ENCODE measurements at regions not wholly inside any gene's neighbourhood (a gene's known extent, or its start where the extent isn't known, plus 50 kb on each side); places are given as distances from the start of the nearest gene placed in this dataset.

DNA sequence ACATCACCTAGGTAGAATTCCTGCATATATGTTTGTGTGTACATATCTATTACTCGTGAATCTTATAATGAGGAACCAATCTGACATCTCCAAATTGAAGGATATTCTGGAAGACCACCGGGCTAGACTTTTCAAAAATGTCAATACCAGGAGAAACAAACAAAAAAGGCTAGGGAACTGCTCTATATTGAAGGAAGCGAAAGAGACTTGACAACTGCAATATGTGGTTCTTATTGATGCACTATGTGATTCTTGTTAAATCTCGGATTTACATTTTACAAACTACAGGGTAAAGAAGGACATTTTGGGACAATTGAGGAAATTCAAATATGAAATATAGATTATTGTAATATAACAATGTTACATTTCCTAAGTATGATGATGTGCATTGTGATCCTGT, 137.5 kb upstream of the CCDC54 start:
- ATAC-seq: no peak
- TF ChIP-seq CSRNP3 (CRISPR knock-in tag; IDR thresholded peaks at IDR 0.05) (no peak), ZNF8 (CRISPR knock-in tag; IDR thresholded peaks at IDR 0.05) (no peak), SNAI2 (CRISPR knock-in tag; IDR thresholded peaks at IDR 0.05) (no peak), ZC3H10 (CRISPR knock-in tag; IDR thresholded peaks at IDR 0.05) (no peak), ZFP30 (CRISPR knock-in tag; IDR thresholded peaks at IDR 0.05) (no peak), TCF4 (CRISPR knock-in tag; IDR thresholded peaks at IDR 0.05; ENCODE audit: borderline replicate concordance) (no peak), ZNF565 (CRISPR knock-in tag; conservative IDR thresholded peaks at IDR 0.05; ENCODE audit: low read depth) (no peak), ESRRG (CRISPR knock-in tag; IDR thresholded peaks at IDR 0.05) (no peak), OSR1 (CRISPR knock-in tag; IDR thresholded peaks at IDR 0.05) (no peak), ARNTL (CRISPR knock-in tag; IDR thresholded peaks at IDR 0.05; ENCODE audit: borderline replicate concordance, low read depth) (no peak), ZNF70 (CRISPR knock-in tag; IDR thresholded peaks at IDR 0.05) (no peak), BACH2 (CRISPR knock-in tag; IDR thresholded peaks at IDR 0.05; ENCODE audit: borderline replicate concordance) (no peak)
- TF ChIP-seq, protein P1, sequence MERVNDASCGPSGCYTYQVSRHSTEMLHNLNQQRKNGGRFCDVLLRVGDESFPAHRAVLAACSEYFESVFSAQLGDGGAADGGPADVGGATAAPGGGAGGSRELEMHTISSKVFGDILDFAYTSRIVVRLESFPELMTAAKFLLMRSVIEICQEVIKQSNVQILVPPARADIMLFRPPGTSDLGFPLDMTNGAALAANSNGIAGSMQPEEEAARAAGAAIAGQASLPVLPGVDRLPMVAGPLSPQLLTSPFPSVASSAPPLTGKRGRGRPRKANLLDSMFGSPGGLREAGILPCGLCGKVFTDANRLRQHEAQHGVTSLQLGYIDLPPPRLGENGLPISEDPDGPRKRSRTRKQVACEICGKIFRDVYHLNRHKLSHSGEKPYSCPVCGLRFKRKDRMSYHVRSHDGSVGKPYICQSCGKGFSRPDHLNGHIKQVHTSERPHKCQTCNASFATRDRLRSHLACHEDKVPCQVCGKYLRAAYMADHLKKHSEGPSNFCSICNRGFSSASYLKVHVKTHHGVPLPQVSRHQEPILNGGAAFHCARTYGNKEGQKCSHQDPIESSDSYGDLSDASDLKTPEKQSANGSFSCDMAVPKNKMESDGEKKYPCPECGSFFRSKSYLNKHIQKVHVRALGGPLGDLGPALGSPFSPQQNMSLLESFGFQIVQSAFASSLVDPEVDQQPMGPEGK (CRISPR knock-in tag; IDR thresholded peaks at IDR 0.05; ENCODE audit: borderline replicate concordance): no peak

DNA sequence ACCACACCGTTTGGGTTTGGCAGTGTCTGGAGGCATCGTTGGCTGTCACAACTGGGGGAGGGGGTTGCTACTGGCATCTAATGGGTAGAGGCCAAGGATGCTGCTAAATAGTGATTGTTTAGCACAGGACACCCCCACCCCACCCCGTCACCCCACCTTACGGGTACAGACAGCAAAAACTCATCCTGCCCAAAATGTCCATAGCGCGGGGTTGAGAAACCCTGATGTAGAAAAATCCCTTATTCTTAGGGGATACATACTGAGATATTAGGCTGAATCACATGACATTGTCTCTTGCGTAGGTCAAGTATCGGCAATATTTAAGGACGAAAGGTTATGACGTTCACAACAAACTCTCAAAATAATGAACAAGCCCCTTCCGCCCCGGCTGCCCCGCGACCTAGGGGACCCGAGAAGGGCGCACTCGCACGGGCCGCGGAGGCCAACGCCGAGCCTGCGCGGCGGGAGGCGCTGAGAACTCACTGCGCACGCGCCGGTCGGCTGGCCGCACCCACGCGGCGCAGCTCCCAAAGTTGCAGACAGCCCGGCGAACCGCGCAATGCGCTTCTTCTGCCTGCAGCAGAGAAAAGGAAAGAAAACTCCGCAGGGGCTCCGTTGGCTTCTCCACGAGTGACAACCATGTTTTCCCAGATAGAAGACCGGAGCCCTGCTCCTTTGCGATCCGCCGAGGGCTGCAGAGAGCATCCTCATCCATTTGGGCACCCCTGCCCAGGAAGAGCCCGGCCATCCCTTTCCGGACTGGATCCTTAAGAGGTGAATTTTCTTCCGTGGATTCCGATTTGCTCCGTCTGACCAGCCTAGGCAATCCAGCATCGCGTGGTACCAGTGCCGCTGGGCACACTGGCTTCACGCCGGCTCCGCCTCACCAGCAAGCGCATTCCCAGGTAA, 136.8 kb upstream of the CCDC54 start:
- TF ChIP-seq ZFP30 (CRISPR knock-in tag; IDR thresholded peaks at IDR 0.05): no peak
- peak; percentile 97 for TF ChIP-seq ZFP3 (CRISPR knock-in tag; IDR thresholded peaks at IDR 0.05)
- ATAC-seq: peak; percentile 90

GRCh38 chr3:107241217-107241616, 136.0 kb upstream of the CCDC54 start:
- TF ChIP-seq ZNF565 (CRISPR knock-in tag; conservative IDR thresholded peaks at IDR 0.05; ENCODE audit: low read depth): no peak
- no peak for TF ChIP-seq PPARA (CRISPR knock-in tag; IDR thresholded peaks at IDR 0.05; ENCODE audit: borderline replicate concordance)
- ATAC-seq: peak; percentile 73

- no peak for ATAC-seq
- TF ChIP-seq ISL1 (CRISPR knock-in tag; IDR thresholded peaks at IDR 0.05) (peak; percentile 60), CREB5 (CRISPR knock-in tag; IDR thresholded peaks at IDR 0.05; ENCODE audit: low read depth) (no peak)
Measured at GRCh38 chr3:107242579-107242978, 134.7 kb upstream of the CCDC54 start.

- TF ChIP-seq ISL1 (CRISPR knock-in tag; IDR thresholded peaks at IDR 0.05) (no peak), CREB5 (CRISPR knock-in tag; IDR thresholded peaks at IDR 0.05; ENCODE audit: low read depth) (no peak), PPARA (CRISPR knock-in tag; IDR thresholded peaks at IDR 0.05; ENCODE audit: borderline replicate concordance) (no peak), ZFP30 (CRISPR knock-in tag; IDR thresholded peaks at IDR 0.05) (no peak), CSDC2 (CRISPR knock-in tag; IDR thresholded peaks at IDR 0.05) (no peak), ZNF565 (CRISPR knock-in tag; conservative IDR thresholded peaks at IDR 0.05; ENCODE audit: low read depth) (no peak), RARB (CRISPR knock-in tag; IDR thresholded peaks at IDR 0.05) (no peak), ZNF8 (CRISPR knock-in tag; IDR thresholded peaks at IDR 0.05) (no peak), TCF4 (CRISPR knock-in tag; IDR thresholded peaks at IDR 0.05; ENCODE audit: borderline replicate concordance) (no peak), GLIS3 (CRISPR knock-in tag; IDR thresholded peaks at IDR 0.05) (no peak), TOX (CRISPR knock-in tag; IDR thresholded peaks at IDR 0.05; ENCODE audit: borderline replicate concordance) (no peak), ESRRG (CRISPR knock-in tag; IDR thresholded peaks at IDR 0.05) (no peak)
- TF ChIP-seq, protein P2, sequence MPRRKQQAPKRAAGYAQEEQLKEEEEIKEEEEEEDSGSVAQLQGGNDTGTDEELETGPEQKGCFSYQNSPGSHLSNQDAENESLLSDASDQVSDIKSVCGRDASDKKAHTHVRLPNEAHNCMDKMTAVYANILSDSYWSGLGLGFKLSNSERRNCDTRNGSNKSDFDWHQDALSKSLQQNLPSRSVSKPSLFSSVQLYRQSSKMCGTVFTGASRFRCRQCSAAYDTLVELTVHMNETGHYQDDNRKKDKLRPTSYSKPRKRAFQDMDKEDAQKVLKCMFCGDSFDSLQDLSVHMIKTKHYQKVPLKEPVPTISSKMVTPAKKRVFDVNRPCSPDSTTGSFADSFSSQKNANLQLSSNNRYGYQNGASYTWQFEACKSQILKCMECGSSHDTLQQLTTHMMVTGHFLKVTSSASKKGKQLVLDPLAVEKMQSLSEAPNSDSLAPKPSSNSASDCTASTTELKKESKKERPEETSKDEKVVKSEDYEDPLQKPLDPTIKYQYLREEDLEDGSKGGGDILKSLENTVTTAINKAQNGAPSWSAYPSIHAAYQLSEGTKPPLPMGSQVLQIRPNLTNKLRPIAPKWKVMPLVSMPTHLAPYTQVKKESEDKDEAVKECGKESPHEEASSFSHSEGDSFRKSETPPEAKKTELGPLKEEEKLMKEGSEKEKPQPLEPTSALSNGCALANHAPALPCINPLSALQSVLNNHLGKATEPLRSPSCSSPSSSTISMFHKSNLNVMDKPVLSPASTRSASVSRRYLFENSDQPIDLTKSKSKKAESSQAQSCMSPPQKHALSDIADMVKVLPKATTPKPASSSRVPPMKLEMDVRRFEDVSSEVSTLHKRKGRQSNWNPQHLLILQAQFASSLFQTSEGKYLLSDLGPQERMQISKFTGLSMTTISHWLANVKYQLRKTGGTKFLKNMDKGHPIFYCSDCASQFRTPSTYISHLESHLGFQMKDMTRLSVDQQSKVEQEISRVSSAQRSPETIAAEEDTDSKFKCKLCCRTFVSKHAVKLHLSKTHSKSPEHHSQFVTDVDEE (CRISPR knock-in tag; IDR thresholded peaks at IDR 0.05): no peak
- no peak for ATAC-seq
Measured at GRCh38 chr3:107247116-107247515, 130.1 kb upstream of the CCDC54 start.

Measured in SK-N-SH treated with all-trans-retinoic acid at 6 μM for 48 hours (cell line).